NCI-H146 treated with DMSO at 0.1 percent for 48 hours (cell line): ENCODE measurements at regions not wholly inside any gene's neighbourhood (a gene's known extent, or its start where the extent isn't known, plus 50 kb on each side); places are given as distances from the start of the nearest gene placed in this dataset.

Experiments
- DNase-seq: peaks from one replicate; lab custom pipeline; 2025; ENCODE audit not compliant: unreplicated experiment; lab: John Stamatoyannopoulos, UW

DNA sequence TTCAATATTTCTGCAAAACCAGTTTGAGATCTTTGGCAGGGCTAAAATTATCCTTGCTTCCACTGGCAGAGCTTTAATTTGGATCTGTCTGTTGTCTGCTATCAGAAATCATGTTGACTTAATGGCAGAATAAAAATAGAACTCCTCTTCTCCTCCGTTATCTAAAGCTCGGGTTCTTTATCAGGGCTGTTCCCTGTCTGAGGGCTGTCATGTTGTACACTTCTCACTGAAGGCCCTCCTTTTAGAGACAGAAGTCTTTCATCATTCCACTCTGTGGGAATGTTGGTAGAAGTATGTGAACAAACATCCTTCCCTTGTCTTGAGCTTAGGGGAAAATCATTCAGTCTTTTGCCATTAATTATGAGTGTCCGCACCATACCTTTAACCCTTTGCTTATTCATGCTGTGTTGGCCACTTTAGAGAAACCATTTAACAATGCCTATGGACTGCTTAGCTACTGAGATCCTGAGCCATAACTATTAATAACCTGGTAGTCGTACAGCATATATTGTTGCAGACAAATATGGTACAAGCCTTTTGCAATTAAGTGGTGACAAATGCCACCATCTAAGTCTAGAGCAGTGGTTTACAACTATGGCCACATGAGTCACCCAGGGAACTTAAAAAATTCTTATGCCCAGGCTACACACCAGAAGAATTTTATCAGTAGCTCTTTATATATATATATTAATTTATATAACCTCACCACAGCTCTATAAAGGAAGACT, 226.0 kb upstream of the TPM1 start:
- DNase-seq = no peak

DNA sequence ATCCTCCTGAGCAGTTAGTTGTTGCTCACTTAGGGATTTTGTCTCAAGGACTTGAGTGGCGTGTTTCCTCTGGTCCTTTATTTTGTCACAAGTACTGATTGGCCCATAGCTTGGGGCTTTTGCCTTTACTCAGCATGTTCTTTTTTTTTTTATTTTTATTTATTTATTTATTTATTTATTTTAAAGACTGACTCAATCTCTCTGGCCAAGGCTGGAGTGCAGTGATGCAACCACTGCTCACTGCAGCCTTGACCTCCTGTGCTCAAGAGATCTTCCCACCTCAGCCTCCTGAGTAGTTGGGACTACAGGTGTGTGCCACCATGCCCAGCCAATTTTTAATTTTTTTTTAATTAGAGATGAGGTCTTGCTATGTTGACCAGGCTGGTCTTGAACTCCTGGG, 223.9 kb upstream of the TPM1 start:
- no peak for DNase-seq

DNA sequence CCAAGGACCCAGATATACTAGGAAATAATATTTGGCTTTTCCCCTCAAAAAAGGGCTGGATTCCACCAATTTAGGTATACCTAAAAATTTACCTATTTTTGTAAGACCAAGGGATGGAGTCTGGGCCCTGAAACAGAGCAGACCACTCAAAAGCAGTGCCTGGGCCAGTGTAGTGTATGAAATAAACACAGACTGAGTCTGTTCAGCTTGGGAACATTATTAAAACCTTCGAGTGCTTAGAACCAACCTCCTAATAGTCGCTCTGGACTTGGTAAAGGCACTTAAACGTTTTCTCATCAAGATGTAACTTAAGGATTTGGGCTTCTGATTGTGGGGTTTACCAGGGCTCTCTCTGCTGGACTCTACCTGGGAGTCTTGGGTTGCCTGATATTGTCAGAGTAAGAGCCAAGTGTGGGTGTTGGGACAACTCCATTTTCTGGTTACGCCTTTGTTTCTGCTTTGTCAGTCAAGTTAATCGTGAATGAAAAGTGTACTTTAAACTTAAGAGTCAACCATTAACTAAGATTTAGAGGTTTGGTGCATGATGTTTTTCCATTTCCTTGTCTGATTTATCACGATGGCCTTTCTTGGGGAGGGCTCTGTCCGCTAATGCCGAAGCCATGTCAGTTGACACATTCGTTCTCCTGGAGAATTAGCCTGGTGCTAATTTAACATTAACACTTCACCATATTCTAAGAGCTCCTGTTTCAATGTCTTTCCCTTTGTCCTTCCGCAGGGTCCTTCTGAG, 221.0 kb upstream of the TPM1 start:
- no peak for DNase-seq

DNA sequence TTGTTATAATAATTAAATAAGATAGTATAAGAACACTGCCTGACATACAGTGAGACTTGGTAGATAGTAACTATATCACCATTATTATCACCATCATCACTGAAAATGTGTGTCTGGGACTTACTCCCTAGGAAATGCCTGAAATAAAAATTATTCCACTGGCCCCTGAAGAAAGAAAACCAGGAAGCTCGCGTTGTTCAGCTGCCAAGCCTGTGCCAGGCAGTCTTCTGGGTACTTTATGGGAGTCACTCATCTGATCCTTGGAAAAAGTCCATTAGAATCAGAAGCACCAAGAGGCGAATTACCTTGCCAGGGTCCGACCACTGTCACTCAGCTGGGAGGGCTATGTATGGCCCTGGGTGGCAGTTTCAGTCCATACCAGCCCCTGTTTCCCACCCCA, 220.3 kb upstream of the TPM1 start:
- DNase-seq = no peak

DNA sequence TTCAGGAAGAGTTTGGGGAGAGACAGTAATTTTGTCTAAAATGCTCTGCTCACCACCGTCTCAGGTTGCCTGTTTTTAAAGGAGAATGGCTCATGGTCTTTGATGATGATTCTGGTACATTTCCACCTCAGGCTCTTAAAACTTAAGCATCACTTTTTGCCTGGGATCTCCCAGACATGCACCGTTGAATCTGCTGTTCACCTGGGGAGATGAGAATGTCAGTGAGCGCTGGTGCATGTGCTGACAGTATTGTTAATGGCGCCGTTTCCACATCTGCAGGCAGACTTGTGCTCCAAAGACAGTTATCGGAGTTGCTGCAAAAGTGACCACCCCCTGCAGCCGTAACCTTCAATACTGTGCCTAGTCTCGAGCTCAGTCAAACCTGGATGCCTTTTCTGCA, 219.0 kb upstream of the TPM1 start:
- no peak for DNase-seq

DNA sequence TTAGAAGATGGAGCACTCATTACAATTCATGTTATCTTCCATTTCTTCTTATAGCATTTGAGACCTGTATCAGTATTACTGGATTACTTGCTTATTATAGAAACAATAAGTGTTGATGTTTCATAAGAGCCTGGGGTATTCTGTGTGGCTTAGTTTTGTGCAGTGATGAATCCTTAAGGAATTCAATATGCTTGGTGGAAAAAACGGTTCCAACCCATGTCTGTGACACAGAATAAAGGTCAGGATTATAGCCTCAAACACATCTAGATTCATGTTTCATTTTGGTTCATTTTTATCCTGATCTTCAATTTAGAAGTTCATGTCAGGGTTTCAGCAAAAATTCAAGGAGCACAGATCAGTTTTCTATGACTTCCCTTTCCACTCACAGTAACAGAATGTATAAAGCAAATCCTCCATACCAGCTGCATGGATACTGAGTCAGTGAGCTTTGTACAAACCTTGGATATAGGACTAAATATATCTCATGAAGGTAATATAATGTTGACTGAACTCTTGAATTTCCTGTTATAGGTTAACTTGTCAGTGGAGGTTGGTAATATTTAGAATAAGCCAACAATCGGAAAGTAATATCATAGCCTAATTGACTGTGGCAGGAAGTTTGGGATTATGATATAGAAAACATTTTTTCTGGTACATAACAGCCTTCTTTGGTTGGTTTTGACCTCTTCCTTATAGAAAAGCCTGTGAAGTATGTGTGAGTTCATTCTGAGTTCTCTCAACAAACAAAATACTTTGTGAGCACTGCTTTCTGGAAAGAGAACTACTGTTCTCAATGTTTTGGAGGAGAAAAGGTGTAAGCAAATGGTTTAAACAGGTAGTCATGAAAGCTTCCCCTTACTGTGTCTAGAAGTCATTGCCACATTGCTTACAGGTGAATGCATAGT, 218.2 kb upstream of the TPM1 start:
- DNase-seq = no peak

DNA sequence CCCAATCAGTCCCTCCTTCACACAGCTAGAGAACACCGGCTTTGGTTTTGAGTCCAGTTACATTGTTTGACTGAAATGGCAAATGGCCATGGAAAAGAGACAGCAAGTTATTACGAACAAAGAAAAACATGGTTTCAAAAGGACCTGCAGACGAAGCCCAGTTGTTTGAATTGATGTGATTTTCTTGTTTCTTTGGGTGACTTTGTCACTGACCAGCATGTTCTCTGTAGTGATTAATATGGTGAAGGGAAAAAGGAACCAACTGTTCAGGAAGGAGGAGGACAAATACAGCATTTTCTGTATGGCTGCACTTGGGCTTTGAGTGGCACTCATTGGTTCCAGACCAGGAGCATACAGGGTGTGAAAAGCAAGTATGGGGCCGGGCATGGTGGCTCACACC, 217.4 kb upstream of the TPM1 start:
- no peak for DNase-seq

DNA sequence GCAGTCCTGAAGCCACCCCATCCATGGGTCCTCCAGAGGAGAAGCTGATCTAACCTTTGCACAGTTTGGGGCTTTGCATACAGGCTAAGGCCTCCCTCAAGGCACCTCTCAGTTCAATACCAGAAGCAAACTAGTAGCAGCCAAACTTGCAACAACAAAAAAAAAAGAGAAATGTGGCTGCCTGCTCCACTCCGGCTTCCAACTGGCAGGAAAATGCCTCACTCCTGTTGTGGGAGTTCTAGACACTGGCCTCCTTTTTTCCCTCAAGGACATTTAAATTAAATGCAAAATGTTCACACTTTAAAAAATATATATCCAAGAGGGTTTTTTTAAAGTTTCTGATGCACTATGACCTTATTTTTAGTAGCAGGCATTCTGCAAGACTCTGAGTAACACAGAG, 216.0 kb upstream of the TPM1 start:
- DNase-seq = no peak

DNA sequence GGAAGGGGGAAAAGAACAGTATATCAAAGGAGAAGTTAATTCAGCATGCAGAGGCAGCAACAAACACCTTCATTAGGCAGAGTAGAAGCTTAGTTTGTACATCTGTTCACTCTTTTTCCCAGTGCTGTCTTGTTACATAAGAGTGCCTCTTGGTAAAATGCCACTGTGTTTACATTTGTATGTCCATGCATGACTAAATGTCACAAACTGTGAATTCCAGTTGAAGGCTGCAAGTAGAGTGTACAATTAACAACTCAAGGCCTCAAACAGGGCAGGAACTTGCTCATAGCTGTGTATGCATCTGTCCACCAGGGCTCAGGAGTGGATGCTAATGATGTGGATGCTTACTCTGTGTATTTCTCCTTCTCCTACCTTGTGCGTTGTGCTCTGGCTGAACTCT, 214.2 kb upstream of the TPM1 start:
- no peak for DNase-seq

DNA sequence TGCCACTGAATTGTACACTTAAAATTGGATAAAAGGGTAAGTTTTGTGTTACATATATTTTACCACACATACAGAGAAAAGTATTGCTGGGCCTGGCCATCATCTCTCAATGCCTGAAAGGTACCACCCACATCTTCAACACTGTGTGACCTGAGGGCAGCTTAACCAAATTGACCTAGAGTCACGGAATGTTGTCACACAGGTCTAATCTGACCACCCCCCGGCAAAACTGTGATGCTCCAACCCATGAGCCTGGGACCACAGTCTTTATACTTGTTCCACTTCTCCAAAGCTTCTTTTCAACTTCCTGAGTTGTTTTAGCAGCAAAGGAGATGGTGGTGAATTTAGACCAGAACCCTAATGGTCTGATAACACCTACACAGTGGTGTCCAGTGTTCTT, 210.3 kb upstream of the TPM1 start:
- no peak for DNase-seq

DNA sequence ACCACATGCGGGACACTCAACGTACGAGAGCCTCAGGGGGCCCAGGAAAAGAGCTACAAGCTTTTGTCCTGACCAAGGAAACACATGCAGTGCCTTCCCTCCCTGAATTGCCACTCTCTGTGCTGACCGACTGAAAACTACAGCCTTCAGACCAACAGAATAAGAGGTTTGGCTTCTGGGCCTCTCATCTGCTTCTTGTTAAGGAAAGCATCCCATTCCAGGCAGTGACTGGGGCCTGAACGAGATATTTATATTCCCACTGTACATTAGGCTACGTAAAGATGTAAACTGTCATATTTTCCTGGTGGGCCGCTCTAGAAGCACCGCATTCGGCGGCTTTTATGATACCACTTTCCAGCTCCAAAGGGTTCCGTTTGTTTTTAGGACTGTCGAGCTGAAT, 208.9 kb upstream of the TPM1 start:
- DNase-seq = no peak

DNA sequence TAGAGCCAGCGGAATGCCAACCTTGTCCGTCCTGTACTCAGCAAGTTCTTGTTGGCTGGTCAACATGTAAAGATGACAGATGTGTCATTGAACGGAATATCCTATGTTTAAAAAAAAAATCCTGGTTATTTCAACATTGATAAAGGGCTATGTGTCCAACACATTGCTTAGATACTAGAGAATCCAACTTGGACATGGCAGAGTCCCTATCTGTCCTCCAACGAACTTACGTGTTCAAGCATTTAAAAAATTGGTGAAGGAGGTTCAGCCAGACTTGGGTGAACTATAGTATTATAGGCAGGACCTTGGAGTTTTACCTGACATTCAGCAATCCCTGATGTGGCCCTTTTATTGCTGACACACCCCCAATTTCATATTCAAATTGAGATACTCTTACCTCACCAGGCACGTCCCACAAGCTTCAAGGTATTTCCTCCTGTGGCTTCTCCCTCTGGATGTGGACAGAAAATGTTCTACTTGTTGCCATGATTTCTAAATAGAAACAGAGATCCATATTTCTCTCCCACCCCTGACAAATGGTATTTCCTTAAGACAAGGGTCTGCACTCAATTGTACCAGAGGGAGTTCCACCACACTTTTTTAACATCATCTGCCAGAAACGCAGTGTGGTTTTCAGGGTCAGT, 207.7 kb upstream of the TPM1 start:
- DNase-seq = no peak

DNA sequence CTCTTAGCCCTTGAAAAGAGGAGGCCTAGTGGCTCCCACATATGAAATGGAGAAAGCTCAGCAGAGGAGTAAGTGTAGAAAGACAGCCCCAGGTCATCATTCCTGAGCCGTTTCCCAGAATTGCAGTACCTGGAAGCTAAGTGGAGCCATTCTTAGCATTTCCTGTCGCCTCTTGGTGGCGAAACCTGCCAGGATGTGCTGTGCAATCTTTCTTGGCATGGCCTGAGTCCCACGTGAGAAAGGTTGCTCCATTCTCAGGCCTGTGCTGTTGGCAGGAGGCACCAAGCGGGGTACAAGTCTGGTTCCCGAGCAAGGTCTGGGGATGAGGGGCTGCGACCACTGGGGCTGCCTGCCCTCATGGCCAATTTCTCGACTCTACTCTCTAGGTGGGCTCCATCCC, 207.2 kb upstream of the TPM1 start:
- no peak for DNase-seq

DNA sequence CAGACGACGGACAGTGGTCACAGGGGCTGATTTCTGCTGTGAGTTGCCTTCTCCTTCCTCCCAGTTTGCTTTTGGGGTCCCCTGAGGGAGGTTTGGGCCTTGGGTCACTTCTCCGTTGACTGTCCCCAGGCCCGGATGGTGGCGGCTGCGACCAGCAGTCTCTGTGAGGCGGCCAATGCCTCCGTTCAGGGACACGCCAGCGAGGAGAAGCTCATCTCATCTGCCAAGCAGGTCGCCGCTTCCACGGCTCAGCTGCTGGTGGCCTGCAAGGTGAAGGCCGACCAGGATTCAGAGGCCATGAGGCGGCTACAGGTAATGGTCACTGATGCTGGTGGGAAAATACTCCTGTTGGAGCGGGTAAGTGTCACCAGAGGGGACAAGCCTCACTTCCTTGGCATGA, 206.8 kb upstream of the TPM1 start:
- DNase-seq = no peak

DNA sequence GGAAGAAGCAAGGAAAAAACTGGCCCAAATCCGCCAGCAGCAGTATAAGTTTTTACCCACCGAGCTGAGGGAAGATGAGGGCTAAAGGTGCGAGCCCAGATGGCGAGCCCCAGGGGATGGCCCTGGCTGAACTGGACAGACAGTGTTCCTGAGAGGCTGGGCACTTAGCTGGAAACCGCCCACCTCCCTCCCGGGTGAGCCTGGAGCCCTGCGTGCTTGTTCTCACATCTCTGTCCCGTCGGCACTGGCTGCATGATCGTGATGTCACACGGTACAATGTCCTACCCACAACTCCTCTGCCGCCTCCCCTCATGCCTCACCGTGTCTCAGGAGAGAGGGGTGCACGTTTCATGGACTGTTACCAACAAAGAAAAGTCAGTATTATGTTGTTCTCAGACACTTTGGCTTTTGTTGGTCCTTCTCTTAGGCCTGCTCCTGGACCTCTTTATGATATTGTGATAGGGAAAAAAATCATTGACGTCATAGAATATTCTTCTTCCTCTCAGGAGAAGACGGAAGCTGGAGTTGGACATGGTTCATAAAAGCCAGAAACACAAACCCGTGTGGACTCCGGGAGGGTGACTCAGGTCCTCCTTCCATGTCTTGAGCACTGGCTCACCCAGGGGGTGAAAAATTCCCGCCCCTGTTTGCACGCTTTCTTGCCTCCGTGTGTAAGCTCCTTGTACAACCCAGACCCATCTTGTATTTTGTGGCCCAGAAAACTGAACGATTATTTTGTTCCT, 201.8 kb upstream of the TPM1 start:
- DNase-seq = no peak

DNA sequence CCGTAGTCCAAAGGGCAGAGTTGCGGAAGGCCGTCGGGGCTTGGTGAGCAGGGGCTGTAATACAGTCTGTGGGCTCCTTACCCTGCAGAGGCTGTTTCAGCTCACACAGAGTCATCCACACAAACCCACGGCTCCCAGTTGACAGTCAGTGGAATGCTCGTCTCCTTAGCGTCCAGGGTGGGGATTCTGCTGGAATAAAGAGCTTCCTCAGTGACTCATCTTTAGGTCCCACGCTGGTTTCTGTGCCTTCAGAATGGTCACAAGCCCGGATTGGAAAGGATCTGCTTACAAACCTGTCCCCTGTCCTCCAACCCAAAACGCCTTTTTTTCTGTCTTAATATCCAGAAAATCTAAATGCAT, 201.3 kb upstream of the TPM1 start:
- no peak for DNase-seq

DNA sequence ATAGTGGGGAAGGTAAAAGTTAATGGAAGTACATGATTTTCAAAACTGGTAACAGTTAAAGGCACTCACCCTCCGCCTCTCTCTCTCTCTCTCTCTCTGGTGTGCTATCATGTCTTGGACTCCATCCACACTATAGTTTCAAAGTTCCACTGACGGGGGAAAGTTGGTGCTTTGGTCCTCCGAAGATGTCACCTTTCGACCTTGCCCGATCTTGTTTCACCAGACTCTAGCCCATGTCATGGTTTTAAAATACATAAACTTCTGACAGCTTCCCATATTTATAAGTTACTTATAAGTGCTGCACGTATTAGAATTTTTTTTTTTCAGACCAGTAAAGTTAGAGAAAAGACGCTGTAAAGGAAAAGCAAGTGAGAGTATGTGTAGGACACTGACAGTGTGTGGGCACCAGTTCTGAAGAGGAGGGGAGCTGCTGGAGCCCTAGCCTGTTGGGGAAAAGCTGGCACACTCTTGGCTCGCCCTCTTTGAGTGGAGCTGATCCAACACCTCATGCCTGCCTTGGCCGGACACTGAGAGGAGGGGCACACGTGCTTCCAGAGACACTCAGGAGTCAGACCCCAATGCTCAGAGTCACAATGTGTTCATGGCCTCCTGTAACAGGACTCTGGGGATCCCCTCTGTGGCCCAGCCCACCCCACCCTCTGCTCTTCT, 200.5 kb upstream of the TPM1 start:
- no peak for DNase-seq

DNA sequence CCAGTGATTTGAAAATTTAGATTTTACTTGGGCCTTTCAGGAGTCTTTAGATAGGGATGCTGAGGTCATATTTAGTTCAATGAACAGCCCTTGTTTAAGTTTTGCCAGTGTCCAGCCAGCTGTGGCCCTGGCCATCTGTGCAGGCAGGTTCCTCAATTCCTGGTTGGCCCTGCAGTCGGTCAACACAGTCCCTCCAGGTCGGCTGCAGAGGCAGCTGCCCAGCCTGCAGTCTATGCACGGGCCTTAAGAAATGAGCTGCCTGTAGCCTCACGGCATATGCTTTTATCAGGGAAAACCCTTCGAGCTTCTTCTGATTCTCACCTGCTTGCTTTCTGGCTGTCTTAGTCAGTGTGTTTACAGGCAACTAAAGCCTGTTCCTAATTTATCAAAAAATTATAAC, 199.2 kb upstream of the TPM1 start:
- DNase-seq = no peak

DNA sequence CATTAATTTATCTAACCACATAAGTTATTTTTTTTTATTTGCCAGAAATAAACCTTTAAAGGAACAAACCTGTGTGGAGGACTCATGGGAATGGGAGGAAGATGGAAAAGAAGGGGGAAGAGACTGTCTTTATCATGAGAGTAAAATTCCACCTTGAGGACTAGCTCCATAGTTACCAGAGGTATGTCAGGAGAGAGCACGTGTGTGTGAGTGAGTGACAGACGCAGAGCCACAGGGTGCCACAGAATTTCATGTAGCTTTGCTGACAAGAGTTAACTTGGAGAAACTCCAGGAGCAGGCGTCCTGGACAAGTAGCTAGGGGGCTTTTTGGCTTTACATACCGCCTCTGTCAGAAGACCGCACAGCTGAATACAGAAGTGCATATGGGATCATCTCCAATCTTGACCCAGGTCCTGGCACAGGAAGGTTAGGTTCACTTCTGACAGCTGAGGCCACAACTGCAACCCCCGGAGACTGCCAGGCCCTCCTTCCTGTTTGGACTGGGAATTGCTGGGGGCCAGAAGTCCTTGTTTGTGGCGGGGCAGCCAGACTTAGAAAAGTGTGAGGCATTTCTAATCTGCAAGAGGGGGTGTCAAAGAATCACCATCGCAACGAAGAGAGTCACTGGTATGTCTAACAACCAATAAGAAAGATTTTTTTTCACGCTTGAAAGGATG, 197.8 kb upstream of the TPM1 start:
- DNase-seq = no peak
